HL-60 (cell line): ENCODE measurements at regions not wholly inside any gene's neighbourhood (a gene's known extent, or its start where the extent isn't known, plus 50 kb on each side); places are given as distances from the start of the nearest gene placed in this dataset.

Source experiments
- DNase-seq, 2 experiments: peaks; one replicate each; pipeline ENCODE4 v3.0.0-alpha.2; 2010 to 2020; ENCODE audit warnings: low read depth in 1 of 2, low spot score in 1 of 2
- H3K27ac ChIP-seq: fragments of 250-450 bp; sonication (Bioruptor Pico); replicated peaks from 2 replicates; pipeline ENCODE4 v1.5.1; 2020; ENCODE audit warnings: mild to moderate bottlenecking, moderate library complexity
- H3K27me3 ChIP-seq: fragments of 250-450 bp; sonication (Bioruptor Pico); 2 replicates; pipeline ENCODE4 v1.5.1; 2021; ENCODE audit warnings: mild to moderate bottlenecking, moderate library complexity; ENCODE audit not compliant: insufficient read depth, poor library complexity, severe bottlenecking
- H3K4me3 ChIP-seq: replicated peaks from 2 replicates; pipeline ENCODE4 v1.5.1; 2011; ENCODE audit warnings: mild to moderate bottlenecking, control low read depth, low read length; ENCODE audit not compliant: insufficient read depth
- CTCF ChIP-seq: IDR thresholded peaks from one replicate; pipeline ENCODE4 v1.5.1; 2011; ENCODE audit warnings: low read length, control low read depth, inconsistent platforms; ENCODE audit not compliant: insufficient read depth
- GABPA ChIP-seq: IDR thresholded peaks from 2 replicates; pipeline ENCODE4 v1.6.1; 2012; ENCODE audit warnings: low read depth
- POLR2AphosphoS5 ChIP-seq: IDR thresholded peaks from 2 replicates; pipeline ENCODE4 v1.6.1; 2012; ENCODE audit warnings: low read depth
- REST ChIP-seq: IDR thresholded peaks from 2 replicates; pipeline ENCODE4 v1.6.1; 2012; ENCODE audit warnings: low read depth; ENCODE audit not compliant: insufficient replicate concordance
- SPI1 ChIP-seq: IDR thresholded peaks from 2 replicates; pipeline ENCODE4 v1.6.1; 2012; ENCODE audit warnings: low read depth, mild to moderate bottlenecking, borderline replicate concordance

DNA sequence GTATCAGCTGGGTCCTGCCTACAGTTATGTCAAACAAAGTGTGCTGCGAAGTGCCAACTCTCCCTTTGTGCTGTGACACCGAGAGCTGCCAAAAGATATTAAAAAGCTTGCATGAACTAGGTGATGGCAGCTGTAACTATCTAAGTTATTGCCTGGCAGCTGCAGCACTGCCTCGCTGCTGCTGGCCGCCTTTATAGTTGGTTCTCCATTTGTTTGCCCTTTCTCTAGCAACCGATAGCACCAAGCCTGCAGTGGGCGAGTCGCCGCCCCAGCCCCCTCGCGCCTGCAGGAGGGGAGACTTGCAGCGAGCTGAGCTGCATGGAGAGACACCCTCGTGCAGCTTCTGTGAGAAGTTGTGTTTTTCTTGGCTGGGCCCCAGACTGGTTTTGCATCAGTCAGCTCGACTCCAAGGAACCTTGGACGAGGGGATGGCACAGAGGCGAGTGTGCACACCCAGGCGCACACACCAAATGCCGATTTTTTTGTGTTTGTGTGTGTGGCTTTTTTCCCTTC is 330.6 kb downstream of the RPS6KC1 start:
- no peak for TF ChIP-seq GABPA
- no peak overlapping the region for H3K4me3 ChIP-seq
- no peak overlapping the region for H3K27ac ChIP-seq
- no peak for DNase-seq
- no peaks in the 10 kb centered on the region for H3K27me3 ChIP-seq

DNA sequence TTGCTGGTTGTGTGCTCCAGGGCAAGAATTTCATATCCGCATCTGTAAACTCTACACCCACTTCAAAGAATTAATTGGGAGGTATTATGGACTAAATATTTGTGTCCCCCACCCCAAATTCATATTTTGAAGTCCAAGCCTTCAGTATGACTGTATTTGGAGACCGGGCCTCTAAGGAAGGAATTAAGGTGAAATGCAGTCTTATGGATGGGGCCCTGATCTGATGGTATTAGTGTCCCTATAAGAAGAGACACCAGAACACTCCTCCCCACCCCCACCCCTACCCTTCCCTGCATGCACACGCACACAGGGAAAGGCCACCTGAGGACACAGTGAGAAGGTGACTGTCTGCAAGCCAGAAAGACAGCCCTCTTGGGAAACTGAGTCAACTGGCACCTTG is 332.4 kb downstream of the RPS6KC1 start:
- Histone ChIP-seq H3K27ac (no peak overlapping the region), H3K4me3 (no peak overlapping the region), H3K27me3 (peaks cover 2% of the 10 kb centered on the region)
- no peak for DNase-seq
- TF ChIP-seq GABPA (no peak), SPI1 (no peak), REST (no peak), POLR2AphosphoS5 (no peak), CTCF (no peak)

GRCh38 chr1:213385201-213385600 is 334.2 kb downstream of the RPS6KC1 start:
- TF ChIP-seq POLR2AphosphoS5 (no peak), REST (no peak), CTCF (no peak), SPI1 (no peak), GABPA (no peak)
- peaks cover 2% of the 10 kb centered on the region for H3K27me3 ChIP-seq
- H3K27ac ChIP-seq, result no peak overlapping the region
- no peak overlapping the region for H3K4me3 ChIP-seq
- no peak for DNase-seq

DNA sequence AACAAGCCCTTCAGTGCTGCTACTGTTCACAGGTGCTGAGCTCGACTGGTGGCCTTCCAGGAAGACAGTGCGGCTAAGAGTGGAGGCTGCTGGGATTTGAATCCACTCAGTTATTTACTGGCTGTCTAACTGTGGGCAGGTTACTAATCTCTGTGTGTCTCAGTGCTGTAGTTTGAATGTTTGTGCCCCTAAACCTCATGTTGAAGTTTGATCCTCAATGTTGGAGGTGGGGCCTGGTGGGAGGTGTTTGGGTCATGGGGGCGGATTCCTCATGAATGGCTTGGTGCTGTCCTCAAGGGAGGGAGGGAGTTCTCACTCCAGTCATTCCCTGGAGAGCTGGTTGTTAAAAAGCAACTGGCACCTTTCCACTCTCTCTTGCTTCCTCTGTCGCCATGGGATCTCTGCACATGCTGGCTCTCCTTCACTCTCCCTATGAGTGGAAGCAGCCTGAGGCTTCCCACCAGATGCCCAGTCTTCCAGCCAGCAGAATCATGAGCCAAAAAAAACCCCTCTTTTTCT is 334.8 kb downstream of the RPS6KC1 start:
- Histone ChIP-seq H3K27ac (no peak overlapping the region), H3K4me3 (no peak overlapping the region), H3K27me3 (peaks cover 2% of the 10 kb centered on the region)
- DNase-seq, result no peak
- TF ChIP-seq SPI1 (no peak), GABPA (no peak)

DNA sequence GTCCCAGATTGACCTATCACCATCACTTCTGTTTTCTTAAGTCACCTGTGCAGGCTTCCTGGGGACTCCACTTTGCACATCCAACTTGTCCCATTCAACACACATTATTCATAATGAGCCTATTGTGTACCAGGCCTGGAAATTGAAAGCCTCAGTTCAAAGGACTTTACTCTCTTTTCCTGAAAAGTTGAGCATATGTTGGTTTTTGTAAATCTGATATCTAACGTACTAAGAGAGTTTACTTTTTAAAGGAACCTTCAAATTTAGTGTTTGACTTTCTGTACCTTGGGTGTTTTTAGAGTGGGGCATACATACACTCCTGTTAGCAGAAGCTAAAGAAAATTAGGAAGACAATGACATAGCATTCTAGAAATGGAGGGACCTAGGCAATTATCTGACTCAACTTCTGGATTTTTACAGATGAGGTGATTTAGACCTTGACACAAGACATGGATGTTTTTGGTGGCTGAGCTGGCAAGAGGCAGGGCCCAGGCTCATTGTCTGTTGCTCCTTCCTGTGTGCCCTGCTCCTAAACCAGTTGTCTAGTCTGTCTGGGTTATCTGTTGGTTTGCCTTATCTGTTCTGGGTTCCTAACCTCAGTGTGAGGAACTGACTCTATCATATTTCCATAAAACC is 336.5 kb downstream of the RPS6KC1 start:
- Histone ChIP-seq H3K4me3 (no peak overlapping the region), H3K27ac (no peak overlapping the region), H3K27me3 (peaks cover 2% of the 10 kb centered on the region)
- TF ChIP-seq CTCF, result no peak
- TF ChIP-seq POLR2AphosphoS5, result no peak
- no peak for DNase-seq
